ENCODE measurements at regions not wholly inside any gene's neighbourhood (a gene's known extent, or its start where the extent isn't known, plus 50 kb on each side); places are given as distances from the start of the nearest gene placed in this dataset.

- BruUV-seq (replicated peaks), result no TSS peak
- H3K9me3 ChIP-seq, result no peaks in the 10 kb centered on the region
- Mint-ChIP-seq H3K4me3 (ENCODE audit: unreplicated experiment) (no peak overlapping the region), H3K4me1 (ENCODE audit: low read depth, unreplicated experiment) (no peaks in the 10 kb centered on the region), H3K27ac (ENCODE audit: unreplicated experiment) (no peak overlapping the region), H3K36me3 (ENCODE audit: insufficient read depth, unreplicated experiment) (no peaks in the 10 kb centered on the region), H3K27me3 (ENCODE audit: insufficient read depth, unreplicated experiment) (peaks cover 6% of the 10 kb centered on the region), H3K9me3 (ENCODE audit: unreplicated experiment) (no peaks in the 10 kb centered on the region)
- TF ChIP-seq CTCF (IDR thresholded peaks at IDR 0.05; ENCODE audit: insufficient read depth in 1 of 2, low read depth in 1 of 2, low read length in 1 of 2, severe bottlenecking in 1 of 2, unreplicated experiment in 1 of 2), result no peak
- no peak overlapping the region for H3K4me3 ChIP-seq (ENCODE audit: low read depth, low read length)
- H3K36me3 ChIP-seq (ENCODE audit: control insufficient read depth, insufficient read depth, low read length), result no peaks in the 10 kb centered on the region
- H3K4me1 ChIP-seq, result no peaks in the 10 kb centered on the region
- DNase-seq, result no peak
- intact Hi-C loops (cut with micrococcal nuclease; ENCODE audit: unreplicated experiment), result no loop called here
- H3K27me3 ChIP-seq (replicated peaks; ENCODE audit: control insufficient read depth, insufficient read depth, low read length), result no peaks in the 10 kb centered on the region
- ChIA-PET POLR2A (no interaction called here), CTCF (no interaction called here)
These were observed 77.7 kb upstream of the FBXO11 start for GRCh38 chr2:47984041-47984440.

- CTCF ChIA-PET, result no interaction called here
- H3K4me1 Mint-ChIP-seq (ENCODE audit: low read depth, unreplicated experiment), result no peaks in the 10 kb centered on the region
- no peaks in the 10 kb centered on the region for H3K9me3 ChIP-seq
These were observed 84.2 kb upstream of the FBXO11 start for GRCh38 chr2:47990503-47990902.

GRCh38 chr2:47992671-47993070, 86.4 kb upstream of the FBXO11 start:
- Histone ChIP-seq H3K9me3 (no peaks in the 10 kb centered on the region), H3K4me3 (ENCODE audit: low read depth, low read length) (no peak overlapping the region), H3K27me3 (replicated peaks; ENCODE audit: control insufficient read depth, insufficient read depth, low read length) (no peaks in the 10 kb centered on the region), H3K36me3 (ENCODE audit: control insufficient read depth, insufficient read depth, low read length) (no peaks in the 10 kb centered on the region), H3K4me1 (no peaks in the 10 kb centered on the region)
- Mint-ChIP-seq H3K4me1 (ENCODE audit: low read depth, unreplicated experiment) (no peaks in the 10 kb centered on the region), H3K27me3 (ENCODE audit: insufficient read depth, unreplicated experiment) (peaks cover 11% of the 10 kb centered on the region), H3K4me3 (ENCODE audit: unreplicated experiment) (no peak overlapping the region), H3K27ac (ENCODE audit: unreplicated experiment) (no peak overlapping the region), H3K9me3 (ENCODE audit: unreplicated experiment) (no peaks in the 10 kb centered on the region), H3K36me3 (ENCODE audit: insufficient read depth, unreplicated experiment) (no peaks in the 10 kb centered on the region)
- no TSS peak for BruUV-seq (replicated peaks)
- ChIA-PET CTCF (no interaction called here), POLR2A (no interaction called here)
- intact Hi-C loops (cut with micrococcal nuclease; ENCODE audit: unreplicated experiment), result no loop called here
- DNase-seq, result no peak
- no peak for TF ChIP-seq CTCF (IDR thresholded peaks at IDR 0.05; ENCODE audit: insufficient read depth in 1 of 2, low read depth in 1 of 2, low read length in 1 of 2, severe bottlenecking in 1 of 2, unreplicated experiment in 1 of 2)

More at GRCh38 chr2:47990503-47990902, 84.2 kb upstream of the FBXO11 start:
- Mint-ChIP-seq H3K4me3 (ENCODE audit: unreplicated experiment) (no peak overlapping the region), H3K27me3 (ENCODE audit: insufficient read depth, unreplicated experiment) (peaks cover 17% of the 10 kb centered on the region), H3K36me3 (ENCODE audit: insufficient read depth, unreplicated experiment) (no peaks in the 10 kb centered on the region), H3K9me3 (ENCODE audit: unreplicated experiment) (no peaks in the 10 kb centered on the region), H3K27ac (ENCODE audit: unreplicated experiment) (no peak overlapping the region)
- BruUV-seq (replicated peaks), result no TSS peak
- H3K4me3 ChIP-seq (ENCODE audit: low read depth, low read length), result no peak overlapping the region
- POLR2A ChIA-PET, result no interaction called here
- H3K4me1 ChIP-seq, result no peaks in the 10 kb centered on the region
- no peaks in the 10 kb centered on the region for H3K27me3 ChIP-seq (replicated peaks; ENCODE audit: control insufficient read depth, insufficient read depth, low read length)
- H3K36me3 ChIP-seq (ENCODE audit: control insufficient read depth, insufficient read depth, low read length), result no peaks in the 10 kb centered on the region
- TF ChIP-seq CTCF (IDR thresholded peaks at IDR 0.05; ENCODE audit: insufficient read depth in 1 of 2, low read depth in 1 of 2, low read length in 1 of 2, severe bottlenecking in 1 of 2, unreplicated experiment in 1 of 2), result no peak
- no peak for DNase-seq
- intact Hi-C loops (cut with micrococcal nuclease; ENCODE audit: unreplicated experiment), result no loop called here

Data from Caco-2 (cell line).